ENCODE measurements at regions not wholly inside any gene's neighbourhood (a gene's known extent, or its start where the extent isn't known, plus 50 kb on each side); places are given as distances from the start of the nearest gene placed in this dataset.

DNA sequence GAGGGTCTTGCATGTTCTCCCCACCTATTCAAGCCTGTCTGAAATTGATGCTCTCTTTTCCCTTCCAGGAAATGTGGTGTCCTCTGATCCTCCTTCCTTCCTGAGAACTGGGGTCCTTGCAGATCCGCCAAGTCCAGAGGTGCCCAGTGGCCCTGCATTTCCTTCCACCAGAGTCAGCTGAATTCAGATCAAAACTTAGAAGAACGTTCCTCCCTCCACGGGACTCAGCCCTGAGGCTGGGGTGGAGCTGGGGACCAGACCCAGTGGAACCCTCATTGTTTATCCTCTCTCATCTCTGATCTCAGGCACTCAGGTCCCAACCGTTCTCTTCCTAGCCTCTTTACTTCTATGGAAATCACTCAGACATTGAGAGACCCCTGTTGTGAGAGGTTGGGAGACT lies 477.3 kb downstream of the TSHZ3 start:
- TF ChIP-seq, protein P1, sequence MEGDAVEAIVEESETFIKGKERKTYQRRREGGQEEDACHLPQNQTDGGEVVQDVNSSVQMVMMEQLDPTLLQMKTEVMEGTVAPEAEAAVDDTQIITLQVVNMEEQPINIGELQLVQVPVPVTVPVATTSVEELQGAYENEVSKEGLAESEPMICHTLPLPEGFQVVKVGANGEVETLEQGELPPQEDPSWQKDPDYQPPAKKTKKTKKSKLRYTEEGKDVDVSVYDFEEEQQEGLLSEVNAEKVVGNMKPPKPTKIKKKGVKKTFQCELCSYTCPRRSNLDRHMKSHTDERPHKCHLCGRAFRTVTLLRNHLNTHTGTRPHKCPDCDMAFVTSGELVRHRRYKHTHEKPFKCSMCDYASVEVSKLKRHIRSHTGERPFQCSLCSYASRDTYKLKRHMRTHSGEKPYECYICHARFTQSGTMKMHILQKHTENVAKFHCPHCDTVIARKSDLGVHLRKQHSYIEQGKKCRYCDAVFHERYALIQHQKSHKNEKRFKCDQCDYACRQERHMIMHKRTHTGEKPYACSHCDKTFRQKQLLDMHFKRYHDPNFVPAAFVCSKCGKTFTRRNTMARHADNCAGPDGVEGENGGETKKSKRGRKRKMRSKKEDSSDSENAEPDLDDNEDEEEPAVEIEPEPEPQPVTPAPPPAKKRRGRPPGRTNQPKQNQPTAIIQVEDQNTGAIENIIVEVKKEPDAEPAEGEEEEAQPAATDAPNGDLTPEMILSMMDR (conservative IDR thresholded peaks at IDR 0.05): no peak
- H3K27ac ChIP-seq: no peak overlapping the region

DNA sequence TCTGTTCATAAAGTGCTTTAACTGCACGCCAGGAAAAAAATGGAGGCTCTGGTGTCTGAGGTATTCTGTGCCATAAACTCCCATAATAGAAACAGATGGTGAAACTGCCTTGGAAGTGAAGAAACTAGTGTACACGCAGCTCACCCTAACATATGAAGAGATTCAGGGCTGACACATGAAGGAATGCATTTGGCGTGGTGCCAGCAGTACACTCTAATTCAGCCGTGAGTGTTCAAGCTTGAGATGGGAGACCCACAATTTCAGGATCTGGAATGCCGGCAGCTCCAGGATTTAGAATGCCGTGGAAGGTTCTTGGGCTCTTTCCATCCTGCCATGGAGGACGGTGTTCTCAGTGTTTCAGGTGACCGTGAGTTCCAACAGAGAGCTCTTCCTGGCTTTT lies 478.4 kb downstream of the TSHZ3 start:
- TF ChIP-seq, protein P1 (conservative IDR thresholded peaks at IDR 0.05): no peak
- no peak overlapping the region for H3K27ac ChIP-seq

DNA sequence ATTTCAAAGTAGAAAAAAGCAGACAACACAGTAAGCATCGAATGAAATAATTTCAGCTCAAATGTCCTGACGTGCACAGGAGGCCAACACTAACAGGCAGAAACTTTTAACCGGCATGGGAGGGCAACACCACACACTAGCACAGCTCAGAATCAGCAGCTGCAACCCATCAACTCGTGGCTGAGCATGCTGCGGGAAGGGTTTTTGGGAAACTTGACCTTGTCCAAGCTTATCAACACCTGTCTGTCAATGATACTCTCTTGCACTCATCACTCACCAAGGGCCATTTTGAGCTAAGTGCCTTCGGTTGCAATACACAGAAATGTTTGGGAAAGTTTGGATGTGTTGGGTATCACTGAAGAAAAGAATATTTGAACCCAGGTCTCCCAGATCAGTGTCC lies 483.7 kb downstream of the TSHZ3 start:
- H3K27ac ChIP-seq: no peak overlapping the region
- TF ChIP-seq, protein P1 (conservative IDR thresholded peaks at IDR 0.05): no peak

DNA sequence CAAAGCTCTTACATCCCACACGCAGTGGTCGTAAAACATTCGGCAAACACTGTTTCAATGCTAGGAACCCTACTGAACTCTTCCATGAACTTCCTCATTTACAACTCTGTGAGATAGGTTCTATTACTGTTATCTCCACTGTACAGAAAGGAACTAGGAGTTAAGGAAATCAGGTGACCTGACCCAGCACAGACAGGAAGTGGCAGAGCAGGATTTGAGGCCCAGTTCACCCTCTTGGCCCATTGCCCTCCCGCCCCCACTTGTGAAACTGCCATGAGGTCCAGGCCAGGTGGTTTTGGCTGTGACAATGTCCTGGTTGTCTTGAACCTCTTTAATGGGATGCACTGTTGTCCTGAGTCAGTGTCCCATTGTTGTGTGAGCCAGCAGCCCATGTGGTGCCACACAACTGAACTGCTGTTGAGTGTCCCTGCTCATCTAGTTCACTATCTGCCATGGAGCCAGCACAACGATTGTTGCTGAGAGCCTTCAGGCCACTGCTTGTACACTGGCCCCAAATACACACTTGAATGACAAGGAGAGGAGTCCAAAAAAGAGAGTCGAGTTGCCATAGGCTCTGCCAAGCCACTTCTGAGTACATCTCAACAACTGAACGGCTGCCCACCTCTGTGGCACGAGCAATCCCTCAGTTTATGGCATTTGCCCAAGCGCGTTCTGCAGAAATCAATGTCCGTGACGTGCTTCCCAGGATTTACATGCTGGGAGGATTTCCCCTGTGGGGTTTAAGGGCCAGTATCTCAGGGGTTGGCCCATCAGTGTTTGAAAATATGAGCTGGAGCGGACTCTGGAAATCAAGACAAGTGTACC lies 484.6 kb downstream of the TSHZ3 start:
- TF ChIP-seq, protein P1 (conservative IDR thresholded peaks at IDR 0.05): no peak
- H3K27ac ChIP-seq: no peak overlapping the region

DNA sequence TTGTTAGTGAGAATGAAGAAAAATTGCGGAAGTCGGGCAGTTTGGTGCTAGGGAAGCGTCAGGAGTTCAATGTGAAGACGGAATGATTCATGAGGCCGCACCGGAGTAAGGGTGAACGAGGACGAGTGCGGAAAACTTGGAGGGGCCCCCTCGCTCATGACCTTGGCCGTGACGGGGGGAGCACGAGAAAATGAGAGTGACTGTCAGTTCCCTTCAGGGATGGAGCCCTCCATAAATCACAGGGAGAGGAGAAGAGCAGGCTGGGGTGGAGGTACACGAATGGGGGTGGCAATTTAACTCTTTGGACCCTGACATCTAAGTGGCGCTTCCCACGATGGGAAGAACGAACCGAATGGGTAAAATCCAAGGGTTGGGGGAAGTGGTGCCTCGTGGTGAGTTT lies 486.4 kb downstream of the TSHZ3 start:
- no peak overlapping the region for H3K27ac ChIP-seq
- TF ChIP-seq, protein P1 (conservative IDR thresholded peaks at IDR 0.05): no peak

DNA sequence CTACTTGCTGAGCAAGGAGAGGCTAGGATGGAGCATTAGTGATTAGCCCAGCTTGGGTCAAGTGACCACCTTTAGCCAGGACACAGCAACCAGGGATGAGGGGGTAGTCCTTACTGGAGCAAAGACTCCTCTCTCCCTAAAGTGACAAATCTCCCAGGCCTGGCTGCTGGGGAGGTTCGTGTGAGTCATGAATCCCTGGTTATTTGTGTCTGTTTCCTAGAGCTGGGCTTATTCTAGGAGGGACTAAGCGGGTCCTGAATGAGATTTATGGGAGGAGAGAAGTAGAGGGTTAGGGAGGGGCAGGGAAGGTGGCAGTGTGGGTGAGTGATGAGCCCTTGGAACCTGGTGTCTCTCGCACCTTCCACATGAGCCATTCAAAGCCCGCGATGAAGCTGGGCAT lies 487.3 kb downstream of the TSHZ3 start:
- TF ChIP-seq, protein P1 (conservative IDR thresholded peaks at IDR 0.05): no peak
- H3K27ac ChIP-seq: no peak overlapping the region

DNA sequence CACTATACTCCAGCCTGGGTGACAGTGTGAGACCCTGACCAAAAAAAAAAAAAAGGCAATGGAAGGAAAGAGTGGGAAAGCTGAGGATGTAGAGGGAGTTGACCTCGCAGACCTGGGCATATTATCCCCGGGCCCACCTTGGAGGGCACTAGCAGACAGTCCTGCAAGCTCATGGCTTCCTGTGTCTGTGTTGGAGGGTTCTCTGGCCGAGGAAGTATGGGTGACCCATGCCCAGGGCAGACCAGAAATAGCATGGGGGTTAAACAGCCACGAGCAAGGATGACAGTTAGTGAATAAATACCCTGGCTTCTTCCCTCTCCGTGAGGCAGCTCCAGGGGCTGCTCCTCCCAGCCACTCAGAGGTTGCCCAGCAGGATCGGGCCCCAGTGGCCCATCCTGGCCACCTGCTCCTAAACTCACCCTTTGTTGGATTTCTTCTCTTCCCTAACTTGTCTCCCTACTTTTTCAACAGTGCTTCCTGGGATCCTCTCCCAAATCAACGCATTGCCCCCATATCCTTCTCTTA lies 485.8 kb downstream of the ZNF536 start:
- TF ChIP-seq, protein P1 (conservative IDR thresholded peaks at IDR 0.05): no peak
- H3K27ac ChIP-seq: no peak overlapping the region

All from VCaP (cell line).